Fibroblast of villous mesenchyme (primary cell): ENCODE measurements at regions not wholly inside any gene's neighbourhood (a gene's known extent, or its start where the extent isn't known, plus 50 kb on each side); places are given as distances from the start of the nearest gene placed in this dataset.

Experiments
- DNase-seq: peaks from one replicate; pipeline ENCODE4 v3.0.0-alpha.2; 2010; ENCODE audit warnings: low read depth
- H3K4me3 ChIP-seq: 2 replicates; pipeline ENCODE4 v1.5.1; 2011; ENCODE audit warnings: low read depth, mild to moderate bottlenecking, low read length
- CTCF ChIP-seq: IDR thresholded peaks from 2 replicates; pipeline ENCODE4 v1.5.1; 2012; ENCODE audit warnings: low read depth, mild to moderate bottlenecking, low read length; ENCODE audit not compliant: insufficient read depth

DNA sequence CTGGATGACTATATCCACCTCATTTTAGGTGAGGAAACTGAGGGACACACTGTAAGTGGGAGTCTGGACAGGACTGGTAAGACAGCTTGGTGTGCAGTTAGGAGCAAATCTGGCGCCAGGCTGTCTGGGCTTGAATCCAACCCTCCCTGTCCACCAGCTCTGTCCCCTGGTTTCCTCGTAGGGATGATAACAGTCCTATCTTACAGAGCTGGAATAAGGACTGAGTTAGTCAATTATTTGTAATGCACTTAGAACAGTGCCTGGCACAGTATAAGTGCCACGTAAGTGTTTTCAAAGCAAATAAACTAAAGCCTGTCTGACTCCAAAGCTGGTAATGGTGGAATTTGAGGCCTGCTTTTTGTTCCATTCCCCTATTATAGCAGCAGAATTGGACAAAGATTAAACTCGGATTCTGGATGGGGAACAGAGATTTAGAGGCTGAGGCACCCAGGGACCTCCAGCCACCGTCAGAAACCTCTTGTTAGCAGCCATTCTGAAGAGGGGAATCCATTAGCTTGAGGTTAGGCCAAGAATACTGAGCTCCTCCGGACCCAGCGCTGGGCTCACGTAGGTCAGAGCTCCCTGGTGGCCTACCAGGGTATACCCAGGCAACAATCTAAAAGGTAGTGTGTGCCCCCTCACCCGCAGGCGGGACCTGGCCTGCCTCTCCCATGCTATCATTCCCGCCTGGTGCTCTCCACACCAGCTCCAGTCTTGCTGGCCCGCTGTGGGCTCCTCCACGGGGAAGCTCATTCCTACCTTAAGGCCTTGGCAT lies 102.1 kb downstream of the UCHL1 start:
- no peak for TF ChIP-seq CTCF
- H3K4me3 ChIP-seq, result no peak overlapping the region
- DNase-seq, result no peak

DNA sequence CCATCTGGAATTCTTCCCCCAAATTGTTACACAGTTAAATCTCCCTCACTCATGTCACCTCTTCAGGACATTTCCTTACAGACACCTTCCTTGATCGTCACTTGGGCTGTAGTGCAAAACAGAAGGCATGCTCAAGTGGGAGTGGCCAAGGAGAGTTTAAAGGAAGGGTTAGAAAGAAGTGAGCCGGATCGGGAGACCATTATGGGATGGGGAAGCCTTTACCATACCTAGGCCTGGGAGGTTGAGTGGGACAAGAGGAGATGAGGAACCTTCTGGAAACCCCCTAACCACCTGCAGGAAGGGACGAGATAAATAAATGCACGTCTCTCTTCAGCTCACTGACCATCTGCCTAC lies 102.7 kb downstream of the UCHL1 start:
- TF ChIP-seq CTCF, result no peak
- no peak overlapping the region for H3K4me3 ChIP-seq
- no peak for DNase-seq

- DNase-seq, result no peak
- peak overlapping the region; percentile 63 for H3K4me3 ChIP-seq
- TF ChIP-seq CTCF, result no peak
Measured at GRCh38 chr4:41359836-41360213, 103.1 kb downstream of the UCHL1 start.

DNA sequence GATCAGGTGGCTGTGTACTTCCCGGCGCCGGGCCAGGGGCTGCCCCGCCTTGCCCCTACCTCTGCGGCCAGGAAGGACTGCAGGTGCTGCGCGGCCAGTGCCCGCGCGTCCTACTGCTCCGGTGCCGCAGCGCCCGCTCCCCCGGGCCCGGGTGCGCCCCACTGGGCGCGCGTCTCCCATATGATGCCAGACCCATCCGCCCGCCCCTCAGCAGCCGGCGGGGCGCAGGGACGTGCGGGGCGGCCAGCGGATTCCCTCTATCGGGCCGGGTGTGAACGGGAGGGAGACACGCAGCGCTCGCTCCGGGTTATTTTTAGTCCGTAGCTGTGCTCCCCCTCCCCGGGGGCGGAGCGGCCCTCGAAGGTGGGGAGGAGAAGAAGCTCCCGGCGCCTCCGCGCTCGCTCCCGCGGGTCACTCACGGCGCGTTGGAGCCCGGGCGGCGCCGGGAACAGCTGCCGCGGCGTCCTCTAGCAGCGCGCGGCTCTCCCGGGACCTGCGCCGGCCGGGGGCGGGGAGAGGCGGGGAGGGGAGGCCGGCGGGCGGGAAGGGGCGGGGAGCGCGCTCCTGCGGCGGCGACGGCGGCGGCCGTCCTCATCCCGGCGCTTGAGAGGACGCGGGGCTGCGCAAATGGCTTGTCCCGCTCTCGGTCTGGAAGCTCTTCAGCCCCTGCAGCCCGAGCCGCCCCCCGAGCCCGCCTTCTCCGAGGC lies 103.6 kb downstream of the UCHL1 start:
- peak; percentile 30 for DNase-seq
- TF ChIP-seq CTCF, result no peak
- H3K4me3 ChIP-seq, result peak overlapping the region; percentile 63

DNA sequence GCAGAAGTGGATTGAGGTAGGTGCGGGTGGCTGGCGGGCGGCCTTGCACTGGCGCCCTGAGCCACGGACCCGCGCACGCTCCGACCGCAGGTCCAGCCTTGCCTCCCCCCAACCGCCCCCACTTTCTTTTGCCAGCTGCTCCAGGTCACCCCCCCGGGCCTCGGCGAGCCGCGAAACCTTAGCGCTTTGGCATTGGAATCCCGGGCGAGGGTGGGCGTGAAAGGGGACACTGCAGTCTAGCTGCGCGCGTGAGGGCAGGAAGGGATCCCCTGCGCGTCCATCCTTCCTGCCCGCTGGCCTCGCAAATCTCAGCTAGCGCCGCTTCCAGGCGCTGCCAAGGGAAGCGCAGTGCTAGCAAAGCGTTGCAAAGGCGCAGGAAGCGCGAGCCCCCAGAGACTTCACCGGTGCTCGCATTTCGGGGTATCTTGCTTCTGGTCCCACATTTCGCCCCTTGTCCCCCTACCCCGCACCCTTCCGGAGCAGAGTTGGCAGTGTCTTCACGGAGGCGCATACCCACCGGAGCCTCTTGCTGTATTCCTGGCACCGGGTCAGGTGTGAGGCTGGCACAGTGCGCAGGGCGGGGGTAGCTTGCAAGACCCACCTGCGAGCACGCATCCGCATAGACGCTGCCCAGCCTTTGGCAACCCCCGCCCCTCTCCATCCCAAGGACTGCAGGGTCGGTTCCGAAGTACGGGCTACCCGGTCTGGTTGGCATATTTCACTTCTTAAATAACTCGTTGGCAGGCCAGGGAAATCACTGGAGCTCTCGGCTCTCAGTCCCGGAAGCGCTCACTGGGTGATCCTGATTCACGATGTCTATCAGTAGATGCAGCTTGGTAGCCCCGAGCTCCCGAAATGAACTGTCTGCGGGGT lies 104.4 kb downstream of the UCHL1 start:
- TF ChIP-seq CTCF, result no peak
- H3K4me3 ChIP-seq, result peak overlapping the region; percentile 63
- peak; percentile 24 for DNase-seq

DNA sequence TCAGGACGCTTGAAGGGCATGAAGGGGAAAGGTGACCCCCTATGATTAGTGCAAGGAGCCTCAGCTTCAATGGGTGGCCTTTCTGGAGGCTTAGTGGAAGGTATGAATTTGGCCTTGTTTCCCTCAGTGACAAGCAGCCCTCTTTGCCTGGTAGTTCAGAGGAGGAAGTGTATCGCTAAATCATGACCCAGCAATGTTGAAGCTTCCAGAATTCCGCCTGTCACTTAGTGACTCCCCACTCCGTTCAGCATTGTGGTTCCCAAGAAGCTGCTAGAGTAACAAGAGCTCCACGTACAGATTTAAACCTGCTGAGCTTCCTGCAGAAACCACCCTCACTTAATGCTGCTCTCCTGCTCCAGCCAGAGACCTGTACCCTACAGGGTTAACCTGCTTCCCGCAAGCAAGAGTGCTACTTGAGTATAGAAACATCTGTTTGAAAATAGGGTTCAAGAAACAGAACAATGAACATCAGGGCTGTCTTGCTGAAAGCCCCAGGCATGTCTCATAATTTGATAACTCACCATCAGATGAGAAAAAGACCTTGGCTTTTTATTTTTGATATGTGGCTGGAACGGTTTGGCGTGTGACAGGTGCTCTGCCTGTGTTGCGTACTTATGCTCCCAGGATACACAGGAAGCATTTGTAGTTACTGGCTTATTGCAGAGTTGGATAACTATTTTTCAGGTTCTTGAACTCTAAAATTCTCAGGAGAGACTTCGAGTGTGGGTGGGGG lies 105.2 kb downstream of the UCHL1 start:
- no peak overlapping the region for H3K4me3 ChIP-seq
- DNase-seq, result no peak
- no peak for TF ChIP-seq CTCF
